Neuronal stem cell (in vitro differentiated cells): ENCODE measurements at regions not wholly inside any gene's neighbourhood (a gene's known extent, or its start where the extent isn't known, plus 50 kb on each side); places are given as distances from the start of the nearest gene placed in this dataset.
"Not testable (repeated sequence)": the region's sequence is repeated elsewhere in the genome, so short reads cannot be mapped to it uniquely, and the experiment has no call there.

ENCODE experiments used
- DNase-seq: peaks from one replicate; pipeline ENCODE4 v3.0.0-alpha.2; 2013; ENCODE audit warnings: low spot score
- H2AFZ ChIP-seq: one replicate; pipeline ENCODE4 v1.6.1; 2013; ENCODE audit warnings: mild to moderate bottlenecking, low read length, inconsistent platforms
- H2AK5ac ChIP-seq: 2 replicates; pipeline ENCODE4 v1.6.1; 2013; ENCODE audit warnings: low read depth, mild to moderate bottlenecking, inconsistent platforms, low read length, moderate library complexity, mixed read lengths
- H2BK120ac ChIP-seq: 2 replicates; pipeline ENCODE4 v1.6.1; 2013; ENCODE audit warnings: low read depth, mild to moderate bottlenecking, inconsistent platforms, low read length, moderate library complexity, mixed read lengths
- H2BK12ac ChIP-seq: one replicate; pipeline ENCODE4 v1.6.1; 2013; ENCODE audit warnings: low read length, inconsistent platforms
- H2BK15ac ChIP-seq: 2 replicates; pipeline ENCODE4 v1.6.1; 2013; ENCODE audit warnings: mild to moderate bottlenecking, low read length, inconsistent platforms, mixed read lengths
- H2BK5ac ChIP-seq: one replicate; pipeline ENCODE4 v1.6.1; 2013; ENCODE audit warnings: inconsistent platforms, mild to moderate bottlenecking, low read length, moderate library complexity
- H3K14ac ChIP-seq: one replicate; pipeline ENCODE4 v1.6.1; 2013; ENCODE audit warnings: low read length, inconsistent platforms
- H3K18ac ChIP-seq: 2 replicates; pipeline ENCODE4 v1.6.1; 2013; ENCODE audit warnings: low read length, inconsistent platforms
- H3K23ac ChIP-seq: 2 replicates; pipeline ENCODE4 v1.6.1; 2013; ENCODE audit warnings: low read depth, mild to moderate bottlenecking, mixed read lengths, low read length, inconsistent platforms; ENCODE audit not compliant: poor library complexity
- H3K27ac ChIP-seq: replicated peaks from 3 replicates; pipeline ENCODE4 v1.5.1; 2013; ENCODE audit warnings: low read length, inconsistent platforms
- H3K27me3 ChIP-seq, 3 experiments: 2 replicates each; pipeline ENCODE4 v1.6.1; 2013; ENCODE audit warnings: low read length in 3 of 3, mild to moderate bottlenecking in 2 of 3, inconsistent platforms in 1 of 3, low read depth in 1 of 3, mixed read lengths in 1 of 3, moderate library complexity in 1 of 3; ENCODE audit not compliant: control insufficient read depth in 3 of 3, insufficient read depth in 3 of 3
- H3K36me3 ChIP-seq, 2 donors: replicated peaks in 1 of 2; 2 replicates each; pipeline ENCODE4 v1.6.1; 2013; ENCODE audit warnings: low read length in 2 of 2; ENCODE audit not compliant: control insufficient read depth in 2 of 2, insufficient read depth in 2 of 2
- H3K4ac ChIP-seq: 2 replicates; pipeline ENCODE4 v1.6.1; 2013; ENCODE audit warnings: inconsistent platforms, mild to moderate bottlenecking, low read length, moderate library complexity
- H3K4me1 ChIP-seq, 2 donors: 1 replicate in 1 of 2; 2 replicates in 1 of 2; pipeline ENCODE4 v1.6.1; 2013; ENCODE audit warnings: low read length in 2 of 2, low read depth in 1 of 2; ENCODE audit not compliant: control insufficient read depth in 2 of 2, insufficient read depth in 1 of 2
- H3K4me2 ChIP-seq: one replicate; pipeline ENCODE4 v1.6.1; 2013; ENCODE audit warnings: mild to moderate bottlenecking, low read length, inconsistent platforms; ENCODE audit not compliant: insufficient read depth, poor library complexity, severe bottlenecking
- H3K4me3 ChIP-seq, 2 donors: 2 replicates each; pipeline ENCODE4 v1.5.1; 2013; ENCODE audit warnings: low read length in 2 of 2, mild to moderate bottlenecking in 2 of 2, inconsistent platforms in 1 of 2, moderate library complexity in 1 of 2
- H3K79me1 ChIP-seq: one replicate; pipeline ENCODE4 v1.6.1; 2013; ENCODE audit warnings: low read depth, mild to moderate bottlenecking, inconsistent platforms, low read length, moderate library complexity
- H3K9ac ChIP-seq: one replicate; pipeline ENCODE4 v1.6.1; 2013; ENCODE audit warnings: mild to moderate bottlenecking, low read depth, low read length, inconsistent platforms; ENCODE audit not compliant: poor library complexity
- H3K9me3 ChIP-seq, 2 donors: replicated peaks in 1 of 2; 2 replicates each; pipeline versions ENCODE3 to v1.6.1; 2013; ENCODE audit warnings: low read length in 2 of 2, mild to moderate bottlenecking in 2 of 2, inconsistent platforms in 1 of 2, low read depth in 1 of 2, mixed read lengths in 1 of 2, moderate library complexity in 1 of 2; ENCODE audit not compliant: control insufficient read depth in 2 of 2, insufficient read depth in 1 of 2
- H4K8ac ChIP-seq: one replicate; pipeline ENCODE4 v1.6.1; 2013; ENCODE audit warnings: low read depth, mild to moderate bottlenecking, inconsistent platforms, low read length, moderate library complexity
- H4K91ac ChIP-seq: one replicate; pipeline ENCODE4 v1.6.1; 2013; ENCODE audit warnings: low read length, low read depth, mild to moderate bottlenecking, inconsistent platforms; ENCODE audit not compliant: poor library complexity
- WGBS, 2 donors: extraction: QIAGEN DNeasy Blood & Tissue Kit; methylation state at CpG; one replicate each; pipeline ENCODE4 v1.1.7; 2013; ENCODE audit warnings: missing lambda C conversion rate in 2 of 2, mixed read lengths in 1 of 2; ENCODE audit not compliant: insufficient read length in 2 of 2, insufficient replicate concordance in 1 of 2; ENCODE audit errors: extremely low coverage in 2 of 2; 5-methylcytosine and 5-hydroxymethylcytosine counted together

- no peak overlapping the region for H3K27ac ChIP-seq
- no peak overlapping the region for H2BK5ac ChIP-seq
- no CpG with 5 or more reads among the region's 8 CpGs for WGBS, 2 donors
- H2AFZ ChIP-seq: no peak overlapping the region
- no peak overlapping the region for H3K14ac ChIP-seq
- H3K23ac ChIP-seq: no peak overlapping the region
- no peak overlapping the region for H3K4me2 ChIP-seq
- H3K4me1 ChIP-seq: peaks cover 4 to 13% of the 10 kb centered on the region in 2 donors
- H3K18ac ChIP-seq: no peak overlapping the region
- H3K9ac ChIP-seq: no peak overlapping the region
- H3K27me3 ChIP-seq: no peaks in the 10 kb centered on the region
- H4K8ac ChIP-seq: no peak overlapping the region
- H2BK15ac ChIP-seq: no peak overlapping the region
- H2AK5ac ChIP-seq: no peak overlapping the region
- DNase-seq: no peak
- no peaks in the 10 kb centered on the region for H3K79me1 ChIP-seq
- peaks cover 0 to 12% of the 10 kb centered on the region in 2 donors for H3K9me3 ChIP-seq
- no peak overlapping the region for H2BK120ac ChIP-seq
- H4K91ac ChIP-seq: no peak overlapping the region
- no peak overlapping the region for H3K4me3 ChIP-seq
- no peak overlapping the region for H2BK12ac ChIP-seq
- H3K4ac ChIP-seq: no peak overlapping the region
- peaks cover 0 to 2% of the 10 kb centered on the region in 2 donors for H3K36me3 ChIP-seq
Observed at GRCh38 chr2:113351375-113352355, 72.9 kb upstream of the PAX8 start.

GRCh38 chr2:113343800-113344199, 65.1 kb upstream of the PAX8 start:
- H4K91ac ChIP-seq, H2BK5ac ChIP-seq, H4K8ac ChIP-seq, H3K4ac ChIP-seq, H3K27me3 ChIP-seq, H3K23ac ChIP-seq, H3K9ac ChIP-seq, H3K18ac ChIP-seq, H3K36me3 ChIP-seq, H3K4me3 ChIP-seq, H3K27ac ChIP-seq, H2AFZ ChIP-seq, DNase-seq, H2BK15ac ChIP-seq, H2BK120ac ChIP-seq, H2BK12ac ChIP-seq, H2AK5ac ChIP-seq, H3K4me2 ChIP-seq, H3K4me1 ChIP-seq, H3K79me1 ChIP-seq, H3K14ac ChIP-seq, H3K9me3 ChIP-seq: not testable (repeated sequence)
- no CpG with 5 or more reads among the region's 1 CpG for WGBS, 2 donors

DNA sequence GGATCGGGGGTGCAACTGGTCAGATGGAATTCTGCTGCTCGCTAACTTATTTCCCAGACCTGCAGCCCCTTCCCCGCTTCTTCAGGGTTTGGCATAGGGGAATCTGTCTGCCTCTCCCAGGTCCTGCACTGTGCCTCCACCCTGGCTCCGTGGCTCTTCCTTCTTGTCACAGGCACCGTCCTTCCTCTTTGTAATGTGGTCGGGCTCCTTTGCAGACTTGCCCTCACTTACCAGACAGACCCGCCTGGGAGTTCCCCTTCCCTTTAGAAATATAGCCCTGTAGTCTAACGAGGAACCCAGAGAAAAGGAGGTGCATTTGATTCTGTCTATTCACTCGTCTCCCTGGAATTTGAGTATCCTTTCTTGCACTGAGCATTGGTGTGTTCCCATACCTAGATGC, 63.9 kb upstream of the PAX8 start:
- no CpG with 5 or more reads among the region's 9 CpGs for WGBS, 2 donors
- Histone ChIP-seq H3K4me1 (peaks cover 7% of the 10 kb centered on the region in 2 donors), H2BK120ac (no peak overlapping the region), H2BK12ac (no peak overlapping the region), H3K27me3 (no peaks in the 10 kb centered on the region), H3K23ac (no peak overlapping the region), H3K4ac (no peak overlapping the region), H3K36me3 (no peaks in the 10 kb centered on the region), H2BK15ac (no peak overlapping the region), H4K8ac (no peak overlapping the region), H2AK5ac (no peak overlapping the region), H2AFZ (no peak overlapping the region), H3K4me3 (no peak overlapping the region), H3K27ac (no peak overlapping the region), H3K4me2 (no peak overlapping the region), H4K91ac (no peak overlapping the region), H2BK5ac (no peak overlapping the region), H3K9me3 (no peaks in the 10 kb centered on the region), H3K14ac (no peak overlapping the region), H3K18ac (peak overlapping the region; percentile 35), H3K79me1 (no peaks in the 10 kb centered on the region), H3K9ac (no peak overlapping the region)
- no peak for DNase-seq

DNA sequence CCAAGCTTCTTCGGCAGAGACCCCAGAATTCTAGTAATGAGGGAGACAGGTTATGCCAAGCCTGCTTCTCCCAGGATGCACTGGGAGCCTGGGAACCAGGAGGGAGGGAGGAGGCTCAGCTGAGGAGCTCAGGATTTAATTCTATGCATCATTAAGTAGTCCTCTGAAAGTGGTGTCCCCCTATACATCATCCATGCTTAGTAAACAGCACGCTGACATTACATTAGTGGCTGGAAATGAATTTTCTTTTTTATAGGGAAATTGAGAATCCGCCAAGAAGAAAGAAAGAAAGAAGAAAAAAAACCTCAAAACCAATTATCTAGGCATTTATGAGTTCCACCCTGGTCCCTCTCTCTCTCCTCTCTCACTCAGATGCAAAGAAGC, 63.1 kb upstream of the PAX8 start:
- H3K9ac ChIP-seq, H3K79me1 ChIP-seq, H3K14ac ChIP-seq, H3K4me1 ChIP-seq, H2BK12ac ChIP-seq, DNase-seq, H2AK5ac ChIP-seq, H3K4me2 ChIP-seq, H3K27me3 ChIP-seq, H3K4me3 ChIP-seq, H2BK15ac ChIP-seq, H3K36me3 ChIP-seq, H4K91ac ChIP-seq, H3K23ac ChIP-seq, H4K8ac ChIP-seq, H3K27ac ChIP-seq, H3K18ac ChIP-seq, H2BK120ac ChIP-seq, H2BK5ac ChIP-seq, H3K9me3 ChIP-seq, H2AFZ ChIP-seq, H3K4ac ChIP-seq: not testable (repeated sequence)
- WGBS, 2 donors: no CpG with 5 or more reads among the region's 3 CpGs
